ENCODE measurements at regions not wholly inside any gene's neighbourhood (a gene's known extent, or its start where the extent isn't known, plus 50 kb on each side); places are given as distances from the start of the nearest gene placed in this dataset.

GRCh38 chr20:4524792-4525191 lies 161.5 kb upstream of the PRNP start:
- TF ChIP-seq CTCF (IDR thresholded peaks at IDR 0.05; ENCODE audit: low read depth, low read length) (no peak), EZH2phosphoT487 (IDR thresholded peaks at IDR 0.05; ENCODE audit: low read depth) (no peak)
